Ishikawa (cell line): ENCODE measurements at regions not wholly inside any gene's neighbourhood (a gene's known extent, or its start where the extent isn't known, plus 50 kb on each side); places are given as distances from the start of the nearest gene placed in this dataset.

Source experiments
- CEBPB ChIP-seq: IDR thresholded peaks from 2 replicates; pipeline ENCODE4 v1.6.1; 2012
- CREB1 ChIP-seq: IDR thresholded peaks from 2 replicates; pipeline ENCODE4 v1.6.1; 2012; ENCODE audit warnings: low read depth
- EGR1 ChIP-seq: IDR thresholded peaks from 2 replicates; pipeline ENCODE4 v1.6.1; 2012
- EP300 ChIP-seq: IDR thresholded peaks from 2 replicates; pipeline ENCODE4 v1.6.1; 2012; ENCODE audit warnings: borderline replicate concordance
- FOXM1 ChIP-seq: IDR thresholded peaks from 2 replicates; pipeline ENCODE4 v1.6.1; 2012; ENCODE audit warnings: low read depth, borderline replicate concordance
- NFIC ChIP-seq: IDR thresholded peaks from 2 replicates; pipeline ENCODE4 v1.6.1; 2012
- RAD21 ChIP-seq: IDR thresholded peaks from 2 replicates; pipeline ENCODE4 v1.6.1; 2012; ENCODE audit warnings: low read depth
- TAF1 ChIP-seq: IDR thresholded peaks from 2 replicates; pipeline ENCODE4 v1.6.1; 2012; ENCODE audit warnings: low read depth, mild to moderate bottlenecking
- TCF12 ChIP-seq: IDR thresholded peaks from 2 replicates; pipeline ENCODE4 v1.6.1; 2012; ENCODE audit warnings: low read depth
- TEAD4 ChIP-seq: IDR thresholded peaks from 2 replicates; pipeline ENCODE4 v1.6.1; 2012
- YY1 ChIP-seq: IDR thresholded peaks from 2 replicates; pipeline ENCODE4 v1.6.1; 2012; ENCODE audit warnings: low read depth
- ZBTB7A ChIP-seq: IDR thresholded peaks from 2 replicates; pipeline ENCODE4 v1.6.1; 2012; ENCODE audit warnings: low read depth
- TF ChIP-seq, protein P1 (sequence below): IDR thresholded peaks from 2 replicates; pipeline ENCODE4 v1.6.1; 2012; ENCODE audit warnings: low read depth, mild to moderate bottlenecking
- TF ChIP-seq, protein P2 (sequence below): IDR thresholded peaks from 2 replicates; pipeline ENCODE4 v1.6.1; 2012
- TF ChIP-seq, protein P3 (sequence below): IDR thresholded peaks from 2 replicates; pipeline ENCODE4 v1.6.1; 2012

DNA sequence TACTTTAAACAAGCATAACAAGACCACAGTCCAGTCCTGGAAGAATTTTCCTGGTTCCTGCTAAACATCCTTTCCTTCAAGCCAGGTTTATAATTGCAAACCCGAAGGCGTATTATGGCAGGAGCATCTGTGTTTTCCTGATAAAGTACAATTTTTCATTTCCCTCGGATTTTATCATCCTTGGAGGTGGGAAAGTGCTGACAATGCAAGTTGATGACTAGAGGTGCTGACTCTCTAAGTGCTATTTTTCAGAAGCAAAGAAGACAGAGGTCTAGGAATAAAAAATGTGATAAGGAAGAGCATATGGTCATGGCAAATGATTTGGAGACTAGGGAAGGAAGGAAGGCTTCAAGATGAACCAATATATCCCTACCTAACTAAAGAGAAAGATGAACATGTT is 703.2 kb upstream of the LRRN3 start:
- no peak for TF ChIP-seq FOXM1
- TF ChIP-seq, protein P1, sequence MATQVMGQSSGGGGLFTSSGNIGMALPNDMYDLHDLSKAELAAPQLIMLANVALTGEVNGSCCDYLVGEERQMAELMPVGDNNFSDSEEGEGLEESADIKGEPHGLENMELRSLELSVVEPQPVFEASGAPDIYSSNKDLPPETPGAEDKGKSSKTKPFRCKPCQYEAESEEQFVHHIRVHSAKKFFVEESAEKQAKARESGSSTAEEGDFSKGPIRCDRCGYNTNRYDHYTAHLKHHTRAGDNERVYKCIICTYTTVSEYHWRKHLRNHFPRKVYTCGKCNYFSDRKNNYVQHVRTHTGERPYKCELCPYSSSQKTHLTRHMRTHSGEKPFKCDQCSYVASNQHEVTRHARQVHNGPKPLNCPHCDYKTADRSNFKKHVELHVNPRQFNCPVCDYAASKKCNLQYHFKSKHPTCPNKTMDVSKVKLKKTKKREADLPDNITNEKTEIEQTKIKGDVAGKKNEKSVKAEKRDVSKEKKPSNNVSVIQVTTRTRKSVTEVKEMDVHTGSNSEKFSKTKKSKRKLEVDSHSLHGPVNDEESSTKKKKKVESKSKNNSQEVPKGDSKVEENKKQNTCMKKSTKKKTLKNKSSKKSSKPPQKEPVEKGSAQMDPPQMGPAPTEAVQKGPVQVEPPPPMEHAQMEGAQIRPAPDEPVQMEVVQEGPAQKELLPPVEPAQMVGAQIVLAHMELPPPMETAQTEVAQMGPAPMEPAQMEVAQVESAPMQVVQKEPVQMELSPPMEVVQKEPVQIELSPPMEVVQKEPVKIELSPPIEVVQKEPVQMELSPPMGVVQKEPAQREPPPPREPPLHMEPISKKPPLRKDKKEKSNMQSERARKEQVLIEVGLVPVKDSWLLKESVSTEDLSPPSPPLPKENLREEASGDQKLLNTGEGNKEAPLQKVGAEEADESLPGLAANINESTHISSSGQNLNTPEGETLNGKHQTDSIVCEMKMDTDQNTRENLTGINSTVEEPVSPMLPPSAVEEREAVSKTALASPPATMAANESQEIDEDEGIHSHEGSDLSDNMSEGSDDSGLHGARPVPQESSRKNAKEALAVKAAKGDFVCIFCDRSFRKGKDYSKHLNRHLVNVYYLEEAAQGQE, result no peak
- no peak for TF ChIP-seq EGR1

DNA sequence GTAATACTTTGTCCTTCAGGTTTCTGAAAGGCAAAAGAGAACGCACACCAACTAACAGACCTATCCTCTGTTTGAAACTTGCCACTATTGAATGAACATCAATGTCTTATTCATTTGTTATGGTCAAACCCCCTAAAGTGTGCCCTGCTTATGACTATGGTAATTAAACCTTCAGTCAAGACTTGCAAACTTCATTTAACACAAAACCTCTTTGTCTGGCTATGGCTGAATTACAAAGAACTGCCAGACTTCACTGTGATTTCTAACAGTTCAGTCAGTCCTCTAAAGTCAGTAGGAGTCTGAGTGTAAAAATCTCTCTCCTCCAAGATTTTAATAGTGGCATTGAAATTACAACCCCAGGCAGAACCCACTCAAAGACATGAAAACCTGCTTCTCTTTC is 702.5 kb upstream of the LRRN3 start:
- no peak for TF ChIP-seq CEBPB
- TF ChIP-seq CREB1, result no peak
- TF ChIP-seq, protein P2, sequence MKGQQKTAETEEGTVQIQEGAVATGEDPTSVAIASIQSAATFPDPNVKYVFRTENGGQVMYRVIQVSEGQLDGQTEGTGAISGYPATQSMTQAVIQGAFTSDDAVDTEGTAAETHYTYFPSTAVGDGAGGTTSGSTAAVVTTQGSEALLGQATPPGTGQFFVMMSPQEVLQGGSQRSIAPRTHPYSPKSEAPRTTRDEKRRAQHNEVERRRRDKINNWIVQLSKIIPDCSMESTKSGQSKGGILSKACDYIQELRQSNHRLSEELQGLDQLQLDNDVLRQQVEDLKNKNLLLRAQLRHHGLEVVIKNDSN, result no peak
- no peak for TF ChIP-seq FOXM1
- TF ChIP-seq, protein P1, result no peak
- no peak for TF ChIP-seq RAD21
- no peak for TF ChIP-seq ZBTB7A
- TF ChIP-seq YY1, result no peak
- TF ChIP-seq EGR1, result no peak
- no peak for TF ChIP-seq EP300
- TF ChIP-seq TEAD4, result no peak
- TF ChIP-seq TCF12, result no peak
- TF ChIP-seq, protein P3, sequence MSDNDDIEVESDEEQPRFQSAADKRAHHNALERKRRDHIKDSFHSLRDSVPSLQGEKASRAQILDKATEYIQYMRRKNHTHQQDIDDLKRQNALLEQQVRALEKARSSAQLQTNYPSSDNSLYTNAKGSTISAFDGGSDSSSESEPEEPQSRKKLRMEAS, result no peak
- TF ChIP-seq TAF1, result no peak

DNA sequence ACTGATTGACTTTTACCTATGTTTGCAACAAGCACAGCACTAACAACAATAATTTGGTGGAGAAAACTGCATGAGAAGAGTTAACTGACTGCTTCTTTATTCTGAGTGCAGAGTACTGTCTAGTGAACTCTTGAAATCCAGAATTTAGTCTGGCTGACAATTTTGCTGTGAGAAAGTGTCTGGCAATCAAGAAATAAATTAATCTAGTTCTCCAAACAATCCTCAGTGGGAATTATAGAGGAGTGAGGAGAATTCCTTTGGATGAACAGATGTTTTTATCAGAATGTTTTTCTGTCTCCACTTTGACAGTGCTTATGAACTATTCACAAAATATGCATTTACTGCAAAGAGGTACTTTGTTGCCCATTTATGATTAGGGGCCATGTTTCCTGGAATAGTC is 694.9 kb upstream of the LRRN3 start:
- no peak for TF ChIP-seq EGR1
- no peak for TF ChIP-seq TAF1

DNA sequence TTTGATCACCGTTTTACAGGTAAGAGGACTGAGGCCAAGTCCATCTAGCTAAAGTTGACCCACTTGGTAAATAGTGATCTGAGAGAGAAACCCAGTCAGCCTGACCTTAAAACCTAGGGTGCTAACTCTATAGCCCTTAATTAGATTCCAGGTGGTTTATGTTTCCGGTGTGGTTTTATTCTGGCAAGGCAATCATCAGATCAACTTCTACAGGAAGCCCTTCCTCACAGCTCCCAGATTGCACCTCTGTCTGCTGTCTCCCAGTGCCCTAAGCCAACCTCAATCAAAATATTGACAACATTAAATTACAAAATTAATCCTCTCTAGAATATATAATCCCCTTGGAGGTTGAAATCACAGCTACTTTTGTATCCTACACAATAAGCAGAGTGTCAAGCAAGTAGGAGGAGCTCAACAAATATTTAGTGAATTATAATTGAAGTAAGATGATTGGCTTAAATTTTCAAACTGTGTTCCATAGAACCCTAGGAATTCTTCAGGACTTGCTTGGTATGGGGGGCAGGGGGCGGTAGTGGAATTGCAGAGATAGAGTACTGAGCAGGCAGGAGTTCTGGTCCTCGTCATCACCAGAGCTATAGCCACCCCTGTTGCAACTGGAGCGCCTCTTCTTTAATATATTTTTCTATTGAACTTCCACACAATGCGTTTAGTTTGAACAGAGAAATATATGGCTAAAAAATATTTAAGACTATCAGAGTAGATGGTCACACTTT is 692.8 kb upstream of the LRRN3 start:
- TF ChIP-seq TEAD4 (peak; percentile 26; the same call in 1 of the 2 replicates), EP300 (peak; percentile 79), FOXM1 (peak; percentile 56; the same call in 1 of the 2 replicates), ZBTB7A (no peak), NFIC (peak; percentile 48), TCF12 (peak; percentile 43; the same call in 1 of the 2 replicates), RAD21 (peak; percentile 6; the same call in 1 of the 2 replicates), CREB1 (no peak)

DNA sequence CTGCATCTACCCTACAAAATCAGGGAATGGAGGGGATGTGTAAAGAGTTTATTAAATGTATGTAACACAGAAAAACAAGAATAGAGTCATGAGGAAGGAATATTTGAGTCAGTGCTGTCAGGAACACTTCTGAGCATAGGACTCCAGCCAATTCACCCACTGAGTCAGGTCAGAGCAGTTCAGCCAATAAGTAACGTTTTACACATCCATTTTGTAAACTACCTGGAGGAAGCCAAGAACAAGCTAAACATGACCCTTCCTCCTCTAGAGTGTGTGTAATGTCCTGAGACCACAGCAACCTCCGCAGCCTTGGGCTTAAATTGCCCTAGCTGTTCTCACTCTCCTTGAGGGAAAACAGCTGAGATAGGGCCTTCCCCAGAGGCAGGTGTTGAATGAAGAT is 691.5 kb upstream of the LRRN3 start:
- TF ChIP-seq YY1 (no peak), TAF1 (no peak), FOXM1 (no peak), CEBPB (no peak), TEAD4 (no peak), ZBTB7A (no peak), NFIC (no peak)

DNA sequence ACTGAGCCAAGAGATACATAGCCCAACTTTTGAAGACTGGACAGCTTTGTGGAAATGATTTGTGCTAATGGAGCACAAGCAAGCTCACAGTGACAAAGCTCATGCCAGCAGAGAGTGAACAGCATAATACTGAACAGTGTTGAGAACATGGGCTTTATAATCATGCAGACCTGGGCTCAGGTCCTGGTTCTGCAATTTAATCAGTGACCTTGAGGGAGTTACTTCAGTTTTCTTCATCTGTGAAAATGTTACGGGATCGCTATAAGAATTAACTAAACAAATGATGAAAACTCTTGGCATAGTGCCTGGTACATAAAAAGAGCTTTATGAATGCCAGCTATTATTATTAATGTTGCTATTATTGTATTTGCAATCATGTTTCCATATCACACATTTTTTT is 690.5 kb upstream of the LRRN3 start:
- TF ChIP-seq RAD21 (no peak), NFIC (0 out of 2 replicates have a peak, but pooled peaks have one; percentile 13)

DNA sequence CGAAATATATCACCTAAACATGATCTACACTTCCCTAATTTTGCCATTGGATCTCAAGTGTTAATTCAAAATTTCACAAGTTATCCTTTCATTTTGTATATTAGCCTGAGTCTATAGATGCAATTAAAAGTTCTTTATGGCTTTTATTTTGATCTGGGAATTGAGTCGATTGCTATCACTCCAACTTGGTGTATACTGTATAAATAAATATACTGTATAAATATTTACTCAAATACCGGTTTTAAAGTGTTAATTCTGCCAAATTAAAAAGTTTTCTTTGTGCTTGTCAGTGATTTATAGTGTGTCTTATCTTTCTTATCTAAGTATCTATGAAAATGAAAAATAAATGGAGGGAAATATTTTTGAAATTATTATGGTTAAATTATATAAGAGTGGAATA is 683.7 kb upstream of the LRRN3 start:
- TF ChIP-seq CEBPB (no peak), YY1 (no peak), CREB1 (no peak), ZBTB7A (no peak), EP300 (no peak), EGR1 (no peak), FOXM1 (no peak), TEAD4 (no peak), TAF1 (no peak), RAD21 (no peak)
- TF ChIP-seq, protein P2, result no peak
